IPS DF 6.9 (cell line): ENCODE measurements at regions not wholly inside any gene's neighbourhood (a gene's known extent, or its start where the extent isn't known, plus 50 kb on each side); places are given as distances from the start of the nearest gene placed in this dataset.

ENCODE experiments used
- DNase-seq: peaks from one replicate; pipeline ENCODE4 v3.0.0-alpha.2; 2013; ENCODE audit warnings: low read depth, low spot score
- H3K27ac ChIP-seq: one replicate; pipeline ENCODE4 v1.5.1; 2013; ENCODE audit warnings: low read length, control low read depth
- H3K27me3 ChIP-seq: 2 replicates; pipeline ENCODE4 v1.6.1; 2013; ENCODE audit warnings: mild to moderate bottlenecking, low read length; ENCODE audit not compliant: control insufficient read depth, insufficient read depth
- H3K36me3 ChIP-seq: 2 replicates; pipeline ENCODE4 v1.6.1; 2013; ENCODE audit warnings: low read length; ENCODE audit not compliant: control insufficient read depth, insufficient read depth
- H3K4me1 ChIP-seq: 2 replicates; pipeline ENCODE4 v1.6.1; 2013; ENCODE audit warnings: low read length; ENCODE audit not compliant: control insufficient read depth, insufficient read depth
- H3K4me3 ChIP-seq: 2 replicates; pipeline ENCODE4 v1.5.1; 2013; ENCODE audit warnings: mild to moderate bottlenecking, low read length
- H3K9me3 ChIP-seq: 2 replicates; pipeline ENCODE4 v1.6.1; 2013; ENCODE audit warnings: low read length, inconsistent platforms; ENCODE audit not compliant: control insufficient read depth, insufficient read depth
- WGBS: extraction: QIAGEN DNeasy Blood & Tissue Kit; methylation state at CpG from one replicate; pipeline ENCODE4 v1.1.7; 2013; ENCODE audit warnings: mixed read lengths, missing lambda C conversion rate; ENCODE audit not compliant: insufficient read length, insufficient coverage; 5-methylcytosine and 5-hydroxymethylcytosine counted together

DNA sequence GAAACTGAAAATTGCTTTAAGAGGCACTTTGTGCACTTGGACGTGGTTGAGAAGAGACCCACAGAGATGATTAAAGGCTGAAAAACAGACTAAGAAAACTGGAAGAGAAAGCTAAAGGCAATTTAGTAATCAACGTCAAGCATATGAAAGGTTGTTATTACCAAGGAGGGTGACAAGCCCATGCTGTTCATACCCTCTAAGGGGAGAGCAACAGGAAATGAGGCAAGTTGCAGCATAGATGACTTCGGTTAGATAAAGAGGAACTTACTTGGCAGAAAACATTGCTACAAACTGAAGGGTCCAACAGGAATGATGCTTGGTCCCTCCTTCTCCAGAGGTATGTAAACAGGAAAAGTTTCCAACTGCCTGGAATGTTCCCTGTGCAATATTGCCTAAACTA, 107.8 kb downstream of the DUSP6 start:
- Histone ChIP-seq H3K4me3 (no peak overlapping the region), H3K27me3 (peaks cover 2% of the 10 kb centered on the region; the same call in 1 of the 2 replicates), H3K36me3 (no peaks in the 10 kb centered on the region), H3K4me1 (peaks cover 2% of the 10 kb centered on the region; the same call in 1 of the 2 replicates), H3K9me3 (no peaks in the 10 kb centered on the region), H3K27ac (no peak overlapping the region)
- DNase-seq = no peak
- WGBS = no CpG with 5 or more reads among the region's 3 CpGs

DNA sequence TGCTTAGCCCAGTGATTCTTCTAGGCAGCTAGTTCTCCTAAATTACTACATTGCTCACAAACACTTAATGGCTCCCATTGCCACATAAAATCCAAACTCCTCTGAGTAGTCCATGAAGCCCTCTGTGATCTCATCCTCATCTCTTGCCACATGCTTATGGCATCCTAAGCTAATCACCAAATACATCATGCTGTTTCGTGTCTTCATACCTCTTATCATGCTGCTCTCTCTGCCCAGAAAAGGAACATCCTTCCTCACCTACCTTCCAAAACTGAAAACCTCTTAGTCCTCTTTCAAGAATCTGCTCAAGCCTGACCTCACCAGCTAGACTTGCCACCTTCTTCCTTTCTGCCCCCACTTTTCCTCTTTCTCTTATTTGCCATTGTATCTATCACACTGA, 108.5 kb downstream of the DUSP6 start:
- H3K27ac ChIP-seq = no peak overlapping the region
- no peak overlapping the region for H3K4me3 ChIP-seq
- no peak for DNase-seq
- no peaks in the 10 kb centered on the region for H3K36me3 ChIP-seq
- peaks cover 2% of the 10 kb centered on the region; the same call in 1 of the 2 replicates for H3K4me1 ChIP-seq
- H3K9me3 ChIP-seq = no peaks in the 10 kb centered on the region
- no CpG with 5 or more reads among the region's 1 CpG for WGBS
- peaks cover 2% of the 10 kb centered on the region; the same call in 1 of the 2 replicates for H3K27me3 ChIP-seq

DNA sequence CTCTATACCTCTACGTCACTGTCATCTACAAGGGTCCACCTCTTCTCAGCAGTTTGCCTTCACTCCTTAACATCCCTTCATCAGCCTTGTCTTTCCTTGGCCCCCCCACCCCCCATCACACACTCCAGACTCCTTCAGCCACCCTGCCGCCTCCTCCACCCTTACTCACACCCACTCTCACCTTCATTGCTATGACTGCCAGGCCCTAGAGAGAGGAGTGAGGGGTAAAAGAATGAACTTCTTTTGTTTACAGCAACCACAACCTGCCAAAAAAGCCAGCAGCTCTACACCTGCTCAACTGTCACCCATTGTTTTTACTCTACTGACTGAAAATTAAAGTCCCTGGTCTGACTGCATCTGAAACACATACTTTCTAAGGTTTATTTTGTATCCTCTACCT, 112.8 kb downstream of the DUSP6 start:
- Histone ChIP-seq H3K4me1 (no peaks in the 10 kb centered on the region; the same call in 1 of the 2 replicates), H3K27ac (no peak overlapping the region), H3K36me3 (no peaks in the 10 kb centered on the region), H3K27me3 (no peaks in the 10 kb centered on the region; the same call in 1 of the 2 replicates), H3K9me3 (no peaks in the 10 kb centered on the region), H3K4me3 (no peak overlapping the region)
- WGBS = no CpG with 5 or more reads among the region's 2 CpGs
- DNase-seq = no peak

DNA sequence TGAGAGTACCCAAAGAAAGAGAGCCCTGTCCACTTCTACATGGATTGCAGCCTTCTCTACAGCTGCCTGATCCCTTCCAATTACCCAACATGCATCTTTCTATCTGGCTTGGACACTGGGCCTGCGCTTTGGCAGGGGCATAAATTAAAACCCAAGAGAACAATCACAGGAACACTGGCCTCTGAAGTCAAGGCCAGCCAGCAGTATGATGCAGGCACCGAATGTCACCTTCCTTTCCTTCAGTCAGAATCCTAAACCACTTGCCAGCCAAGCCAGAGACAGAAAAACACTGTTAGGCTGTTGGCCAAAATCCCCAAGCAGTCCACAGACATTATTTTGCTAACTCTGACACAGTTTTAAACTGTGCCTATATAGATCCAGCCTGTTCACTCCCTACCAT, 113.7 kb downstream of the DUSP6 start:
- no CpG with 5 or more reads among the region's 2 CpGs for WGBS
- no peaks in the 10 kb centered on the region for H3K36me3 ChIP-seq
- H3K4me1 ChIP-seq = no peaks in the 10 kb centered on the region; the same call in 1 of the 2 replicates
- DNase-seq = no peak
- no peak overlapping the region for H3K4me3 ChIP-seq
- no peaks in the 10 kb centered on the region for H3K27me3 ChIP-seq
- H3K27ac ChIP-seq = no peak overlapping the region
- H3K9me3 ChIP-seq = no peaks in the 10 kb centered on the region

DNA sequence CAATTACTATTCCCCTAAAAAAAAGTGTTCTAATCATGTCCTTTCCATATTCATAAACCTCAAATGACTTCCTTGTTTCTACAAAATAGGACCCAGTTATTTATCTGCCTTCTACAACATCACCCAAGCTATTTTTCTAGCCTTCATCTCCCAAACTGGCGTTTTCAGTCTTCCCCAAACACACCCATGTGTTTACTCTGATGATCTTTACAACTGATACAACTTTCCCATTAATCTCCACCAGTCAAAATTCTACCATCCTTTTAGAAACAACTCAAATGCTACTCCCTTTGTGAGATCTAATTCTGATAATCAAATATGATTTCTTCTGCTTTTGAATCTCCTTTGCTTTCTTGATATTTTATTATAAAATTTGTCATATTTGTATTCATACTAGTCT, 114.5 kb downstream of the DUSP6 start:
- Histone ChIP-seq H3K27me3 (no peaks in the 10 kb centered on the region), H3K4me1 (no peaks in the 10 kb centered on the region; the same call in 1 of the 2 replicates), H3K36me3 (no peaks in the 10 kb centered on the region), H3K4me3 (no peak overlapping the region), H3K27ac (no peak overlapping the region), H3K9me3 (no peaks in the 10 kb centered on the region)
- no CpG with 5 or more reads among the region's 1 CpG for WGBS
- DNase-seq = no peak

DNA sequence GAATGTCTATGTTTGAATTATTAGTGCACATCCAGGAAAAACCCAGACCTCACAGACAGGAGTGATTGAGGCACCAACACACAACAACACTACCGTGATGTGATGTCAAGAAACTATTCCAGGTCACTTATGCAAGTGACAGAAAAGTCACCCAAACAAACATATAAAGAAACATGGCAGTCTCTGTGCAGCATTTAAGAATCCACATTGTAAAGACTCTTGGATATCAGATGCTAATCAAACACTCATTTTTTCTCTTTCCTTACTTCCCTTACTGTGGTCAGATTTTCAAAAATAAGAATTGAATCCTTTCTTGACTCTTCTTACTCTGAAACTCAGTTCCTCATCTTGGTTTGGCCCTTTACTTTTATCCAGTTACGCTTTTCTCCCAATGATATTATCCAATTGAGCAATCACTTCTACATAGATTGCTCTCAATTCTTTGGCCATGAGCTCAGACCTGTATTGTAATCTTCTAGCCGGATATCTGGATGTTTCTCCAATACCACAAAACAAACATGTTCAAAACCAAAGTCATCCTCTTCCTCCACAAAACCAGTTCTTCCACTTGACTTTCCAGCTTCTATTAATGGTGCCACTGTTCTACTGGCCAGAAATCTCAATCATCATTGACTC, 115.4 kb downstream of the DUSP6 start:
- Histone ChIP-seq H3K36me3 (no peaks in the 10 kb centered on the region), H3K4me1 (no peaks in the 10 kb centered on the region; the same call in 1 of the 2 replicates), H3K27me3 (no peaks in the 10 kb centered on the region), H3K4me3 (no peak overlapping the region), H3K9me3 (no peaks in the 10 kb centered on the region), H3K27ac (no peak overlapping the region)
- no peak for DNase-seq
- no CpG with 5 or more reads among the region's 3 CpGs for whole genome bisulfite sequencing

DNA sequence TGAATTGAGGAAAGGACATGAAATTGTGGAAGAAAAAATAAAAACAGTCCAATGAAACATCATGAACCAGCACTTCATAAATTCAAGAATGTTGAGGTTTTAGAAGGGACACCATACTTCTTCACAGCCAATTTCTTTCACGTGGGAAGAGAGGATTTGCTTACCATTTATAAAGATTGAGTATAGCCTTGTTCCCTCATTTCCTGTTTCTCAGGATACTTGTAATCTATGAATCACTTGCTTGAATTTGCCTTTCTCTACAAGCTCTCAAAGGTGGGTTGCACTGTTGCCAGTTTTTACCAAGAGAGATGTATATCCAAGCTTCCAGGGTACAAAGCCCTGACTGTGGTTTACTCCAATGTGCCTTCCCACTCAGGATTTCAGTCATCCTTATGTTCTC, 116.1 kb downstream of the DUSP6 start:
- Histone ChIP-seq H3K4me3 (no peak overlapping the region), H3K27ac (no peak overlapping the region), H3K27me3 (no peaks in the 10 kb centered on the region), H3K36me3 (no peaks in the 10 kb centered on the region), H3K4me1 (no peaks in the 10 kb centered on the region; the same call in 1 of the 2 replicates), H3K9me3 (no peaks in the 10 kb centered on the region)
- no peak for DNase-seq
- no CpG with 5 or more reads among the region's 1 CpG for WGBS

DNA sequence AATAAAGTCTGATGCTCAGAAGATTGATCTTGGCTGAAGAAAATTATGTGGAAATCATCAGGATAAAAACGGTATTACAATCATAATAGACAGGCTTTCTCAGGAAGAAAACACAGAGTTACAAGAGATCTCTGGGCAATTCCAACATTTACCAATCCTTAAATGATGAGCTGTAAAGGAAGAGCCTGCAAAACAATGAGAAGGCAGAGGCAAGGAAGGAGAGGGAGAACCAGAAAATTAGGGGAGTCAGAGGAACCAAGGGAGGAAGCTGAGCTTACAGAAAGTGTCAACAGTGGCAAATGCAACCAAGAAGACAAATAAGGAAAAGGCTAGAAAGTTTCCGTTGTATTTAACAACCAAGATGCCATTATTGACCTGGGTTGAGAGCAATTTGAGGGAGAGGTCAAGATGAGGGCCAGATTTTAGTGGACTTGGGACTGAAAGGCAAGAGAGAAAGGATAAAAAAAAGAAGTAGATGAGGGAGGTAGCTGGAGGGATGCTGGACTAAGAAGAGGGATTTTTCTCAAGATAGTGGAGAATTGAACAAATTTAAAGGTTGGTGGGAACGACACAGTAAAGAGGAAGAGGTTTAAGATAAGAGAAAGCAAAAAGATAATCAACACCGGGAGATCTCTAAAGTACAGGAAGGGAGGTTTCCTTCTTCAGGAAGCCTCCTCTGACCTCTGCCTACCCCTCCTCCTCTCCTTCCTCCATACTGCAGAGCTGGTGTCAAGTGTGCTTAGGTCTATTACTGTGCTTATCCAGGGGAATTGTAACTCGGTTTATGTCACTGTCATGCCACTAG, 116.9 kb downstream of the DUSP6 start:
- no peaks in the 10 kb centered on the region for H3K27me3 ChIP-seq
- no CpG with 5 or more reads among the region's 5 CpGs for WGBS
- no peak overlapping the region for H3K27ac ChIP-seq
- DNase-seq = no peak
- H3K9me3 ChIP-seq = no peaks in the 10 kb centered on the region
- H3K4me3 ChIP-seq = no peak overlapping the region
- no peaks in the 10 kb centered on the region for H3K36me3 ChIP-seq
- no peaks in the 10 kb centered on the region; the same call in 1 of the 2 replicates for H3K4me1 ChIP-seq

DNA sequence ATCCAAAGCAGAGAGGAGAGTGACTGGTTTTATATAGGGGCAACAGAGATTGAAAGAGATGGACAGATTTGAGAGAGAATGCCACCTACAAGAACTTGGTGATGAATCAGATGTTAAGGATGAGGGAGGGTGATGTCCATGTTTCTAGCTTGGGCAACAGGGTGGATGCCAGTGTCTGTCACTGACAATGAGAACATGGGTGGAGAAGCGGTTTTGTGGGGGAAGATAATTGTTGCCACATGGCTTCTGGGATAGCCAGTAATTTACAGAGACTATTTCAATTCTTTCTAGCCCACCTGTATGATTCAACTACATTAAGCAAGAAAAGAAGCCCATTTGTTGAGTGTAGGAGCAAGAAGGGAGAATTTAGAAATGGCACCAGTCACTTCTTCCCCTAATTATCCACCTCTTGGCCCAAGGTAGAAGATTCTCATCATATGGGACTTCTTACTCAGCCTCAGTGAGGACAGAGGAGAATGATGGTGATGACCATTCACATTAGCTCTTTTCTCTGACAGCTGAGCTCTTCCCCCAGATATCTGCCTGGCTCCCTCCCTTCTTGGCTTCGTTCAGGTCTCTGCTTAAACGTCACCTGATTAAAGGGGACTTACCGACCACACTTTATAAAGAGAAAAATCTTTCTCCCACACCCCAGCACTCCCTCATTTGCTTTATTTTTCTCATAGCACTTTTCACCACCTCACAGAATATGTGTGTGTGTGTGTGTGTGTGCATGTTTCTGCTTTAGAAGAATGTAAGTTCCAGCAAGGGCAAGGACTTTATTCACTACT, 117.8 kb downstream of the DUSP6 start:
- Histone ChIP-seq H3K36me3 (no peaks in the 10 kb centered on the region), H3K27ac (no peak overlapping the region), H3K27me3 (no peaks in the 10 kb centered on the region), H3K4me1 (no peaks in the 10 kb centered on the region; the same call in 1 of the 2 replicates), H3K4me3 (no peak overlapping the region), H3K9me3 (no peaks in the 10 kb centered on the region)
- no CpG with 5 or more reads among the region's 4 CpGs for WGBS
- DNase-seq = no peak

DNA sequence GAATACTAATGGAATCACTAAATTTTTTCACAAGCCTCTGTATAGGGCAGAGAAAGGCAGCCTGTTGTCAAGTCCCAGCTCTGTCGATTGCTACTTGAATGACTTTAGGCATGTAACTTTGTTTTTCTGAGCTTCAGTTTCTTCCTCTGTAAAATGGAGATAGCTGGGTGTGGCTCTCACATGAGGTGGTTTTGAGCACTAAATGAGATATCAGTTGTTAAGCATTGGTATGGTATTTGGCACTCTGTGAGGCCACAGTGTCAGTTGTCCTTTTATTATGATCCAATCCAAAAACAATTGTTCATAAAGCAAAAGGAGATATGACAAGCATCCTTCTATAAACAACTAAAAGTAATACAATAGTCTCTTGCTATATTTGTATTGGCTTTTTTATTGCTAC, 120.6 kb downstream of the DUSP6 start:
- DNase-seq = no peak
- no CpG with 5 or more reads among the region's 1 CpG for WGBS
- peaks cover 1% of the 10 kb centered on the region; the same call in 1 of the 2 replicates for H3K4me1 ChIP-seq
- no peaks in the 10 kb centered on the region for H3K9me3 ChIP-seq
- H3K4me3 ChIP-seq = no peak overlapping the region
- H3K27me3 ChIP-seq = no peaks in the 10 kb centered on the region
- no peaks in the 10 kb centered on the region for H3K36me3 ChIP-seq
- no peak overlapping the region for H3K27ac ChIP-seq
